Astrocyte (in vitro differentiated cells and primary cell): ENCODE measurements at regions not wholly inside any gene's neighbourhood (a gene's known extent, or its start where the extent isn't known, plus 50 kb on each side); places are given as distances from the start of the nearest gene placed in this dataset.

Source experiments
- DNase-seq: peaks from one replicate; pipeline ENCODE4 v3.0.0-alpha.2; 2010; ENCODE audit warnings: low read depth
- FAIRE-seq: peaks from 2 replicates; lab custom pipeline; 2011; peaks lifted over from hg19 to GRCh38; lab: Jason Lieb, UNC
- H2AFZ ChIP-seq: 2 replicates; pipeline ENCODE4 v1.6.0; 2012; ENCODE audit warnings: low read depth, low read length, inconsistent platforms
- H3K27ac ChIP-seq: 2 replicates; pipeline ENCODE4 v1.5.1; 2011; ENCODE audit warnings: low read depth, low read length, inconsistent platforms
- H3K27me3 ChIP-seq: 2 replicates; pipeline ENCODE4 v1.6.0; 2011; ENCODE audit warnings: low read length, inconsistent platforms; ENCODE audit not compliant: insufficient read depth
- H3K36me3 ChIP-seq: 2 replicates; pipeline ENCODE4 v1.5.1; 2011; ENCODE audit warnings: low read length, inconsistent platforms; ENCODE audit not compliant: insufficient read depth
- H3K4me1 ChIP-seq: 2 replicates; pipeline ENCODE4 v1.5.1; 2011; ENCODE audit warnings: low read length, inconsistent platforms; ENCODE audit not compliant: insufficient read depth
- H3K4me2 ChIP-seq: 2 replicates; pipeline ENCODE4 v1.6.0; 2012; ENCODE audit warnings: low read length, inconsistent platforms
- H3K4me3 ChIP-seq: 2 replicates; pipeline ENCODE4 v1.5.1; 2011; ENCODE audit warnings: low read depth, mild to moderate bottlenecking, low read length, inconsistent platforms; ENCODE audit not compliant: insufficient read depth
- H3K79me2 ChIP-seq: 2 replicates; pipeline ENCODE4 v1.6.0; 2012; ENCODE audit warnings: mild to moderate bottlenecking, low read length, inconsistent platforms; ENCODE audit not compliant: insufficient read depth
- H3K9ac ChIP-seq: 2 replicates; pipeline ENCODE4 v1.6.0; 2012; ENCODE audit warnings: mild to moderate bottlenecking, low read length, inconsistent platforms
- H3K9me3 ChIP-seq: 2 replicates; pipeline ENCODE4 v1.5.1; 2012; ENCODE audit warnings: low read depth, mild to moderate bottlenecking, low read length, inconsistent platforms; ENCODE audit not compliant: insufficient read depth
- H4K20me1 ChIP-seq: 2 replicates; pipeline ENCODE4 v1.6.0; 2012; ENCODE audit warnings: low read length, inconsistent platforms; ENCODE audit not compliant: insufficient read depth
- H3K27ac Mint-ChIP-seq: one replicate; pipeline ENCODE4 v1.8.0; 2021; ENCODE audit warnings: mild to moderate bottlenecking, mixed read lengths; ENCODE audit not compliant: unreplicated experiment
- H3K27me3 Mint-ChIP-seq: one replicate; pipeline ENCODE4 v1.8.0; 2021; ENCODE audit warnings: low read depth, mixed read lengths; ENCODE audit not compliant: unreplicated experiment
- H3K36me3 Mint-ChIP-seq: one replicate; pipeline ENCODE4 v1.8.0; 2021; ENCODE audit warnings: low read depth, mixed read lengths; ENCODE audit not compliant: unreplicated experiment
- H3K4me1 Mint-ChIP-seq: one replicate; pipeline ENCODE4 v1.8.0; 2021; ENCODE audit warnings: low read depth, mixed read lengths; ENCODE audit not compliant: unreplicated experiment
- H3K4me3 Mint-ChIP-seq: one replicate; pipeline ENCODE4 v1.8.0; 2021; ENCODE audit warnings: mild to moderate bottlenecking, moderate library complexity, mixed read lengths; ENCODE audit not compliant: unreplicated experiment
- H3K9me3 Mint-ChIP-seq: one replicate; pipeline ENCODE4 v1.8.0; 2021; ENCODE audit warnings: mild to moderate bottlenecking, mixed read lengths; ENCODE audit not compliant: unreplicated experiment
- EZH2 ChIP-seq: IDR thresholded peaks from 2 replicates; pipeline ENCODE4 v1.6.1; 2012; ENCODE audit warnings: mild to moderate bottlenecking, low read length, inconsistent platforms; ENCODE audit not compliant: insufficient read depth
- TF ChIP-seq, protein P1 (sequence below): IDR thresholded peaks from 2 replicates; pipeline ENCODE4 v1.5.1; 2011; ENCODE audit warnings: low read depth, mild to moderate bottlenecking, inconsistent platforms, low read length, moderate library complexity; ENCODE audit not compliant: insufficient read depth

DNA sequence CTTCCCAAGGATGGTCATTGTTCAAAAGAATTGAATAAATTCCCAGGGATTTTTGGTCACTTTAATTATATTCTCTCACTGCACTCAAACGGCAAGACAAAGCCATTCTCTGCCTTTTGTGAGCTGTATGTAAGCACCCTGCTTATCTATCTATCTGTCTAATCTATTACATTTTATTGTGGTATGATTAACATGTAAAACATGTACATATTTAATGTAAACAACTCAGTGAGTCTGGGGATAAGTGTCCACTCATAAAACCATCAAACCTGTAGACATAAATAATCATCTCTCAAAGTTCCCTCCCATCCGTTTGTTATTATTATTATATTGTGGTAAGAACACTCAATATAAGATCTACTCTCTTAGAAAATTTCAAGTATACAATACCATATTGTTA is 167.1 kb downstream of the CAND1 start:
- H3K4me3 Mint-ChIP-seq: no peak overlapping the region
- no peaks in the 10 kb centered on the region for H3K79me2 ChIP-seq
- no peak overlapping the region for H3K4me2 ChIP-seq
- H3K36me3 Mint-ChIP-seq: no peaks in the 10 kb centered on the region
- H3K27me3 ChIP-seq: no peaks in the 10 kb centered on the region
- no peak overlapping the region for H3K27ac ChIP-seq
- H3K4me1 Mint-ChIP-seq: peaks cover 35% of the 10 kb centered on the region
- H3K9me3 ChIP-seq: no peaks in the 10 kb centered on the region
- no peak overlapping the region for H3K9ac ChIP-seq
- DNase-seq: peak; percentile 16
- peak overlapping the region; percentile 30 for H3K27ac Mint-ChIP-seq
- H3K27me3 Mint-ChIP-seq: no peaks in the 10 kb centered on the region
- H4K20me1 ChIP-seq: no peaks in the 10 kb centered on the region
- no peak overlapping the region for H2AFZ ChIP-seq
- H3K9me3 Mint-ChIP-seq: peaks cover 1% of the 10 kb centered on the region
- H3K4me1 ChIP-seq: peaks cover 27% of the 10 kb centered on the region
- H3K4me3 ChIP-seq: no peak overlapping the region
- peak; percentile 62 for FAIRE-seq
- TF ChIP-seq, protein P1, sequence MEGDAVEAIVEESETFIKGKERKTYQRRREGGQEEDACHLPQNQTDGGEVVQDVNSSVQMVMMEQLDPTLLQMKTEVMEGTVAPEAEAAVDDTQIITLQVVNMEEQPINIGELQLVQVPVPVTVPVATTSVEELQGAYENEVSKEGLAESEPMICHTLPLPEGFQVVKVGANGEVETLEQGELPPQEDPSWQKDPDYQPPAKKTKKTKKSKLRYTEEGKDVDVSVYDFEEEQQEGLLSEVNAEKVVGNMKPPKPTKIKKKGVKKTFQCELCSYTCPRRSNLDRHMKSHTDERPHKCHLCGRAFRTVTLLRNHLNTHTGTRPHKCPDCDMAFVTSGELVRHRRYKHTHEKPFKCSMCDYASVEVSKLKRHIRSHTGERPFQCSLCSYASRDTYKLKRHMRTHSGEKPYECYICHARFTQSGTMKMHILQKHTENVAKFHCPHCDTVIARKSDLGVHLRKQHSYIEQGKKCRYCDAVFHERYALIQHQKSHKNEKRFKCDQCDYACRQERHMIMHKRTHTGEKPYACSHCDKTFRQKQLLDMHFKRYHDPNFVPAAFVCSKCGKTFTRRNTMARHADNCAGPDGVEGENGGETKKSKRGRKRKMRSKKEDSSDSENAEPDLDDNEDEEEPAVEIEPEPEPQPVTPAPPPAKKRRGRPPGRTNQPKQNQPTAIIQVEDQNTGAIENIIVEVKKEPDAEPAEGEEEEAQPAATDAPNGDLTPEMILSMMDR: no peak
- TF ChIP-seq EZH2: no peak
- H3K36me3 ChIP-seq: no peaks in the 10 kb centered on the region

DNA sequence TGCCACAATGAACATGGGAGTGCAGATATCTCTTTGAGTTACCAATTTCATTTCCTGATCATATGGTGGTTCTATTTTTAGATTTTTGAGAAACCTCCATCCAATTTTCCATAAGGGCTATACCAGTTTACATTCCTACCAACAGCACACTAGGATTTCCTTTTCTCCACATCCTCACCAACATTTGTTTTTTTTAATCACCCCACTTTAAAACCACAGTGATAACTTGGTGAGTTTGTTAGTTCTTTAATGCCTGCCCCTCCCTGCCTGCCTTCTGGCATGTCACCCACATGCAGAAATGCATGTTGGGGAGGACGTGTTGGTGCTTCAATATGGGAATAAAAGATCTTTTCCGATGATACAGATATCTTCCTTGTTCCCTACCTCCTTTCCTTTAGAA is 167.9 kb downstream of the CAND1 start:
- Histone ChIP-seq H2AFZ (no peak overlapping the region), H3K36me3 (no peaks in the 10 kb centered on the region), H3K9ac (no peak overlapping the region), H3K4me2 (no peak overlapping the region), H4K20me1 (no peaks in the 10 kb centered on the region), H3K4me1 (peaks cover 28% of the 10 kb centered on the region), H3K27me3 (no peaks in the 10 kb centered on the region), H3K9me3 (no peaks in the 10 kb centered on the region), H3K27ac (no peak overlapping the region), H3K79me2 (no peaks in the 10 kb centered on the region), H3K4me3 (no peak overlapping the region)
- Mint-ChIP-seq H3K36me3 (no peaks in the 10 kb centered on the region), H3K4me1 (peaks cover 43% of the 10 kb centered on the region), H3K9me3 (peaks cover 1% of the 10 kb centered on the region), H3K27ac (peak overlapping the region; percentile 37), H3K4me3 (no peak overlapping the region), H3K27me3 (no peaks in the 10 kb centered on the region)
- FAIRE-seq (peak; percentile 62), DNase-seq (no peak)
- TF ChIP-seq EZH2: no peak
- TF ChIP-seq, protein P1: no peak

DNA sequence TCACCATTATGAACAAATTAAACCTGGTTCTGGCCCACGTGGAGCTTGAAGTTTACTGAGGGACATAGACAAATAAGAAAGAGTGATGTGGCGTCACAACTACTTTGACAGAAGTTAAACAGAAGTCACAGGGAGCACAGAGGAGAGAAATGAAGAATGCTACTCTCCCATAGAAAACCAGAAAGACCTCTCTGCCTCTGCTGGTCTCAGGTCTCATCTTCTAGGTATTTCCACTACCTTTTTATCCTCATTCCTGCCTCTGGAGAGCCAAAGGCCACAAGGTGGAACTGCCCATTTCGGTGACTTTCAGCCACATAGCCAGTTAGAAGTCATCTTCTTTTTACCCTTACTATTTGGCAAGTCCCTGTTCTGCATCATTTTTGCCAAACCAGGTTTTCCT is 170.5 kb downstream of the CAND1 start:
- Histone ChIP-seq H2AFZ (no peak overlapping the region), H3K4me1 (peaks cover 21% of the 10 kb centered on the region), H3K9me3 (no peaks in the 10 kb centered on the region), H4K20me1 (no peaks in the 10 kb centered on the region), H3K79me2 (no peaks in the 10 kb centered on the region), H3K4me3 (no peak overlapping the region), H3K4me2 (no peak overlapping the region), H3K27me3 (no peaks in the 10 kb centered on the region), H3K27ac (no peak overlapping the region), H3K36me3 (no peaks in the 10 kb centered on the region), H3K9ac (no peak overlapping the region)
- peaks cover 1% of the 10 kb centered on the region for H3K9me3 Mint-ChIP-seq
- FAIRE-seq (no peak), DNase-seq (no peak)
- H3K27ac Mint-ChIP-seq: no peak overlapping the region
- H3K27me3 Mint-ChIP-seq: no peaks in the 10 kb centered on the region
- no peak for TF ChIP-seq EZH2
- TF ChIP-seq, protein P1: no peak
- no peaks in the 10 kb centered on the region for H3K36me3 Mint-ChIP-seq
- H3K4me3 Mint-ChIP-seq: no peak overlapping the region
- peaks cover 38% of the 10 kb centered on the region for H3K4me1 Mint-ChIP-seq
